ENCODE measurements at regions not wholly inside any gene's neighbourhood (a gene's known extent, or its start where the extent isn't known, plus 50 kb on each side); places are given as distances from the start of the nearest gene placed in this dataset.

DNA sequence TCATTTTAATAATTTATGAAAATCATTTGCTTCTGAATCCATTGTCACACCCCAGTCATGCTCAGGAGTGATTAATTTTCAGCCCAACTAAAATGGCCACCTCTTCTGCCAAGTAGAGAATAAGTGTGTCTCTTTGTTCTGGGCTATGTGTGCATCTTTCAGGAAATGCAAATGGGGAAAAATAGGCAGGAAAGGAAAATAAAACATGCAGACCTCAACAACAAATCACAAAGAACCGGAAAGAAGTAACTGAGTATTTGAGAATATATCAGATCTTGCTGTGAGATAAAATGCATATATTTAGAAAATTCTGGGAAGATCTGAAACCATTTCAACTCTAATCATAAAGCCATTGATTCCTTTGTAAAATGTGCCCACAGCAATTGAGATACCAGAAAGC is 763.9 kb downstream of the GALC start:
- intact Hi-C loops (cut with micrococcal nuclease): no loop called here
- no peak for FAIRE-seq
- no TSS peak for BruUV-seq (replicated peaks)

More for the DNA sequence above, 763.9 kb downstream of the GALC start:
- no peaks in the 10 kb centered on the region for H3K9me3 ChIP-seq (replicated peaks; ENCODE audit: control insufficient read depth, insufficient read depth, low read length)
- no peaks in the 10 kb centered on the region for H3K9me1 ChIP-seq (replicated peaks; ENCODE audit: control insufficient read depth, extremely low read depth, insufficient read depth, low read length)
- ChIA-PET POLR2A (no interaction called here), CTCF (no interaction called here)
- dilution Hi-C loops (cut with MboI; ENCODE audit: extremely low pct_ligation_motif_present, low sequenced_read_pairs): no loop called here
- H3K36me3 ChIP-seq (ENCODE audit: control insufficient read depth in 2 of 2, extremely low read depth in 1 of 2, insufficient read depth in 2 of 2, low read length in 2 of 2): no peaks in the 10 kb centered on the region
- DNase-seq (ENCODE audit: low read depth, low spot score): no peak
- H3K9ac ChIP-seq (replicated peaks; ENCODE audit: extremely low read depth, insufficient read depth, low read length): no peak overlapping the region
- H3K27me3 ChIP-seq (ENCODE audit: control insufficient read depth in 2 of 2, insufficient read depth in 2 of 2, low read length in 2 of 2): no peaks in the 10 kb centered on the region
- no peaks in the 10 kb centered on the region for H3K4me1 ChIP-seq (ENCODE audit: control insufficient read depth, extremely low read depth, insufficient read depth, low read length)
- H2AFZ ChIP-seq (ENCODE audit: low read depth, low read length): no peak overlapping the region
- H4K20me1 ChIP-seq (replicated peaks; ENCODE audit: control insufficient read depth, extremely low read depth, insufficient read depth, low read length): no peaks in the 10 kb centered on the region
- no peak overlapping the region for H3K27ac ChIP-seq (ENCODE audit: insufficient read depth, low read depth, low read length)
- TF ChIP-seq, protein P1, sequence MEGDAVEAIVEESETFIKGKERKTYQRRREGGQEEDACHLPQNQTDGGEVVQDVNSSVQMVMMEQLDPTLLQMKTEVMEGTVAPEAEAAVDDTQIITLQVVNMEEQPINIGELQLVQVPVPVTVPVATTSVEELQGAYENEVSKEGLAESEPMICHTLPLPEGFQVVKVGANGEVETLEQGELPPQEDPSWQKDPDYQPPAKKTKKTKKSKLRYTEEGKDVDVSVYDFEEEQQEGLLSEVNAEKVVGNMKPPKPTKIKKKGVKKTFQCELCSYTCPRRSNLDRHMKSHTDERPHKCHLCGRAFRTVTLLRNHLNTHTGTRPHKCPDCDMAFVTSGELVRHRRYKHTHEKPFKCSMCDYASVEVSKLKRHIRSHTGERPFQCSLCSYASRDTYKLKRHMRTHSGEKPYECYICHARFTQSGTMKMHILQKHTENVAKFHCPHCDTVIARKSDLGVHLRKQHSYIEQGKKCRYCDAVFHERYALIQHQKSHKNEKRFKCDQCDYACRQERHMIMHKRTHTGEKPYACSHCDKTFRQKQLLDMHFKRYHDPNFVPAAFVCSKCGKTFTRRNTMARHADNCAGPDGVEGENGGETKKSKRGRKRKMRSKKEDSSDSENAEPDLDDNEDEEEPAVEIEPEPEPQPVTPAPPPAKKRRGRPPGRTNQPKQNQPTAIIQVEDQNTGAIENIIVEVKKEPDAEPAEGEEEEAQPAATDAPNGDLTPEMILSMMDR (IDR thresholded peaks at IDR 0.05; ENCODE audit: extremely low read depth in 1 of 2, insufficient read depth in 1 of 2, low read depth in 1 of 2, low read length in 2 of 2): no peak
- TF ChIP-seq FOS (IDR thresholded peaks at IDR 0.05; ENCODE audit: borderline replicate concordance, insufficient read depth, low read length): no peak
- no peak for TF ChIP-seq POLR2A (IDR thresholded peaks at IDR 0.05; ENCODE audit: low read depth, low read length)
- TF ChIP-seq GATA2 (IDR thresholded peaks at IDR 0.05; ENCODE audit: insufficient read depth, insufficient read length, low read depth, low read length): no peak
- no peak for TF ChIP-seq POLR2AphosphoS5 (IDR thresholded peaks at IDR 0.05; ENCODE audit: insufficient read depth, low read depth, low read length)
- no peak for TF ChIP-seq EZH2 (IDR thresholded peaks at IDR 0.05; ENCODE audit: borderline replicate concordance, low read depth, low read length, severe bottlenecking)
- TF ChIP-seq MYC (IDR thresholded peaks at IDR 0.05; ENCODE audit: low read depth, low read length): no peak
- no peak for TF ChIP-seq JUN (IDR thresholded peaks at IDR 0.05; ENCODE audit: borderline replicate concordance, insufficient read depth, insufficient read length, low read depth)
- TF ChIP-seq, protein P2, sequence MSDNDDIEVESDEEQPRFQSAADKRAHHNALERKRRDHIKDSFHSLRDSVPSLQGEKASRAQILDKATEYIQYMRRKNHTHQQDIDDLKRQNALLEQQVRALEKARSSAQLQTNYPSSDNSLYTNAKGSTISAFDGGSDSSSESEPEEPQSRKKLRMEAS (IDR thresholded peaks at IDR 0.05; ENCODE audit: insufficient read depth, insufficient read length): no peak
- H3K79me2 ChIP-seq (ENCODE audit: control insufficient read depth, insufficient read depth, low read length): no peaks in the 10 kb centered on the region
- H3K4me2 ChIP-seq (ENCODE audit: insufficient read depth, low read length): no peak overlapping the region
- H3K4me3 ChIP-seq (replicated peaks in 1 of 3; ENCODE audit: insufficient read depth in 1 of 3, low read depth in 1 of 3, low read length in 3 of 3): no peak overlapping the region
